Naive thymus-derived CD4-positive, alpha-beta T cell (primary cell): ENCODE measurements at regions not wholly inside any gene's neighbourhood (a gene's known extent, or its start where the extent isn't known, plus 50 kb on each side); places are given as distances from the start of the nearest gene placed in this dataset.

ENCODE experiments used
- ATAC-seq: fragments of 150-1000 bp; cut with Tn5 transposase; 2 replicates; pipeline ENCODE4 v1.10.0; 2021; ENCODE audit warnings: mild to moderate bottlenecking, moderate library complexity
- CTCF ChIA-PET: fragments of 350-600 bp; sonication (Branson Sonifier 250); formaldehyde crosslinking; loops from one replicate; lab custom pipeline; 2021; ENCODE audit warnings: antibody characterized with exemption; lab: Charles Lee
- POLR2A ChIA-PET: fragments of 350-600 bp; sonication (Branson Sonifier 250); formaldehyde crosslinking; loops from one replicate; lab custom pipeline; 2021; ENCODE audit warnings: antibody characterized with exemption, inconsistent platforms; lab: Charles Lee
- DNase-seq, 9 donors: peaks; one replicate each; pipeline versions ENCODE4 v3.0.0 to v3.0.0-alpha.2; 2020 to 2022; ENCODE audit warnings: mixed read lengths in 1 of 9
- H3K27ac ChIP-seq: one replicate; pipeline ENCODE4 v1.7.0; 2013; ENCODE audit warnings: mild to moderate bottlenecking, low read depth, low read length, moderate library complexity
- H3K27me3 ChIP-seq, 2 donors: one replicate each; pipeline ENCODE4 v1.7.0; 2013; ENCODE audit warnings: low read length in 2 of 2, mild to moderate bottlenecking in 2 of 2, moderate library complexity in 2 of 2; ENCODE audit not compliant: control insufficient read depth in 2 of 2, insufficient read depth in 2 of 2
- H3K36me3 ChIP-seq, 3 experiments: 1 replicate in 2 of 3; 2 replicates in 1 of 3; pipeline ENCODE4 v1.7.0; 2013; ENCODE audit warnings: low read length in 3 of 3, mild to moderate bottlenecking in 3 of 3, moderate library complexity in 1 of 3; ENCODE audit not compliant: insufficient read depth in 3 of 3, control insufficient read depth in 2 of 3
- H3K4me1 ChIP-seq, 2 donors: one replicate each; pipeline ENCODE4 v1.7.0; 2013; ENCODE audit warnings: low read length in 2 of 2, mild to moderate bottlenecking in 2 of 2, moderate library complexity in 1 of 2; ENCODE audit not compliant: control insufficient read depth in 2 of 2, insufficient read depth in 2 of 2
- H3K4me3 ChIP-seq: 2 replicates; pipeline ENCODE4 v1.7.0; 2013; ENCODE audit warnings: mild to moderate bottlenecking, low read length
- H3K9me3 ChIP-seq, 3 experiments: 1 replicate in 2 of 3; 2 replicates in 1 of 3; pipeline ENCODE4 v1.7.0; 2013; ENCODE audit warnings: low read length in 3 of 3; ENCODE audit not compliant: control insufficient read depth in 2 of 3
- H3K27ac Mint-ChIP-seq, 9 donors: one replicate each; pipeline ENCODE4 v1.8.0; 2020 to 2022; ENCODE audit warnings: mixed read lengths in 9 of 9, mild to moderate bottlenecking in 8 of 9, moderate library complexity in 5 of 9, inconsistent platforms in 2 of 9
- H3K27me3 Mint-ChIP-seq, 5 donors: one replicate each; pipeline ENCODE4 v1.8.0; 2021 to 2022; ENCODE audit warnings: mixed read lengths in 5 of 5, mild to moderate bottlenecking in 1 of 5
- H3K36me3 Mint-ChIP-seq, 5 donors: one replicate each; pipeline ENCODE4 v1.8.0; 2020 to 2022; ENCODE audit warnings: mixed read lengths in 5 of 5, mild to moderate bottlenecking in 3 of 5, inconsistent platforms in 1 of 5
- H3K4me1 Mint-ChIP-seq, 7 donors: one replicate each; pipeline ENCODE4 v1.8.0; 2020 to 2022; ENCODE audit warnings: mixed read lengths in 7 of 7, mild to moderate bottlenecking in 3 of 7, inconsistent platforms in 1 of 7
- H3K4me3 Mint-ChIP-seq, 10 donors: one replicate each; pipeline ENCODE4 v1.8.0; 2020 to 2022; ENCODE audit warnings: mild to moderate bottlenecking in 10 of 10, mixed read lengths in 10 of 10, moderate library complexity in 6 of 10, inconsistent platforms in 2 of 10
- H3K9me3 Mint-ChIP-seq, 11 donors: one replicate each; pipeline ENCODE4 v1.8.0; 2020 to 2022; ENCODE audit warnings: mixed read lengths in 11 of 11, mild to moderate bottlenecking in 4 of 11, inconsistent platforms in 1 of 11, moderate library complexity in 1 of 11
- intact Hi-C, 2 donors: fragments of 100-400 bp; cut with micrococcal nuclease; formaldehyde crosslinking; loops; one replicate each; pipeline ENCODE4 v1.15.1; 2023

DNA sequence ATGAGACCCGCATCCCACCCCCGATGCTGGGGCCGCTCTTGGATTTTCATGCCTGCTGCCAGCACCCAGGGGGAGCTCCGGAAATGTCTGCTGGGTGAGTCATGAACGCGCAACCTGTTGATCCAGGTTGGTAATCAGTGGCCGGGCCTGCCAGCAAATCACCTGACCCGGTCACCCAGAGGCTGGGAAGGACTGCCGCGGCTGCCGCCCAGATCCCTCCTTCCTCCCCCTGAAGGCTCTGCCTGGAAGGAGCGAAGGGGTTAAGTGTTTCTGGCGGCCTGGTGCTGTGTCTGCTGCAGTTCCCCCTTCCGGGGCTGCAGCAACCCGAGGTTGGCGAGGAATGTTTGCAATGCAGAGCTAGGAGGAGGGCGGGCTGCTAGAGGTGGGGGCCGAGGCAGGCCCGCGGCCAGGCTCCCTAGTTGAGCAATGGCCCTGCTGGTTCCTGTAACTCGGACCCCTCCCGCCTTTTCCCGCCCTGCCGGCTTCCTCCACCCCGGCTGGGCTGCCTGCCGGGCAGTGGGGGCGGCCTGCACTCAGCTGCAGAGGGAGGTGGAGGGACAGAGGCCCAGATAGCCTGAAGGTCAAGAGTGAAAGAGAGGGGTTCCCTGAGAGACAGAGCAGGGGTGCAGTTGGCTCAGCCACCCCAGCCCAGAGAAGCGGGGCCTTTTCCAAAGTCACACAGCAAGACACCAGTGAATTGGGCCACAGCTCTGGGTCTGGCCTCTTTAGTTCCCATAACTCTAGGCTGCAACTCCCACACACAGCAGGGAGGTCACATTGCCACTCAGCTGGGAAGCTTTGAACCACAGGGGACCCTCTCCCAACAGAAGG, 156.3 kb upstream of the IER5L start:
- Mint-ChIP-seq H3K4me1 (peaks cover 17 to 41% (median 24%) of the 10 kb centered on the region in 7 donors), H3K4me3 (peak overlapping the region; percentile 3 to 88 (median 78)), H3K36me3 (peaks cover 0 to 8% (median 0%) of the 10 kb centered on the region in 5 donors), H3K27me3 (peaks cover 0 to 8% (median 0%) of the 10 kb centered on the region in 5 donors), H3K9me3 (peaks cover 0 to 7% (median 3%) of the 10 kb centered on the region in 11 donors), H3K27ac (peak overlapping the region; percentile 29 to 91 (median 83))
- peaks cover 0 to 7% (median 0%) of the 10 kb centered on the region in 3 experiments for H3K9me3 ChIP-seq
- CTCF ChIA-PET = interaction anchor here (0.9 to 1.2 kb wide), 2 partner anchors 14 kb away, joined by 3 to 4 read pairs; no protein-coding TSS in a partner anchor
- H3K4me1 ChIP-seq = peaks cover 3 to 26% of the 10 kb centered on the region in 2 donors
- no peaks in the 10 kb centered on the region for H3K36me3 ChIP-seq
- POLR2A ChIA-PET = interaction anchor here (0.8 to 2.6 kb wide), 9 partner anchors 9 to 160 kb away, joined by 3 to 11 read pairs (median 4); no protein-coding TSS in a partner anchor
- DNase-seq (peak in 4 of 9 donors; percentile 28 to 36 (median 32)), ATAC-seq (peak; percentile 67)
- intact Hi-C loops = no loop called here
- peak overlapping the region; percentile 38 for H3K27ac ChIP-seq
- no peaks in the 10 kb centered on the region for H3K27me3 ChIP-seq
- no peak overlapping the region for H3K4me3 ChIP-seq

DNA sequence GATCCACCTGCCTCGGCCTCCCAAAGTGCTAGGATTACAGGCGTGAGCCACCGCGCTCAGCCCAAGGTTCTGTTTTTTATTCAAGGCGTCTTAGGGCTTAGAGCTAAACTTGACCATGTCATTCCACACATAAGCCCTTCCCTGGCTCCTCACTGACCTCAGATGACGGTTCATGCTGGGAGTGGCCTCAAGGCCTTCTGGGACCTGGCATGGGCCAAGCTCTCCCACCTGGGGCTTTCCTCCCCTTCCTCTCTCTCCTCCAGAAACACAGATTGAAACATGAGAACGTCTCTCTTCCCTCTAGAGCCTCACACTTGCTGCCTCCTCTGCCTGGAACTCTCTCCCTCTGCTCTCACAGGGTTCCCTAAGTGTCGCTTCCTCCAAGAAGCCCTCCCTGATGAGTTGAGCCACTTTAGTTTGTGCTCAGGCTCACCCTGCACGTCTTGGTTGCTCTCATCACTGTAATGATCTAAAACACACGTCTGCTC, 155.6 kb upstream of the IER5L start:
- H3K9me3 ChIP-seq = peaks cover 0 to 7% (median 0%) of the 10 kb centered on the region in 3 experiments
- intact Hi-C loops = no loop called here
- peaks cover 19 to 46% (median 30%) of the 10 kb centered on the region in 7 donors for H3K4me1 Mint-ChIP-seq
- no peak overlapping the region for H3K27ac ChIP-seq
- POLR2A ChIA-PET = interaction anchor here (0.6 to 2.6 kb wide), 9 partner anchors 10 to 159 kb away, joined by 3 to 11 read pairs (median 4); no protein-coding TSS in a partner anchor
- H3K4me3 ChIP-seq = no peak overlapping the region
- no peaks in the 10 kb centered on the region for H3K27me3 ChIP-seq
- peaks cover 0 to 7% (median 3%) of the 10 kb centered on the region in 11 donors for H3K9me3 Mint-ChIP-seq
- H3K27ac Mint-ChIP-seq = peak overlapping the region; percentile 29 to 91 (median 83)
- CTCF ChIA-PET = interaction anchor here (0.9 kb wide), 1 partner anchor 13 kb away, joined by 3 read pairs; no protein-coding TSS in a partner anchor
- peaks cover 3 to 33% of the 10 kb centered on the region in 2 donors for H3K4me1 ChIP-seq
- DNase-seq (no peak), ATAC-seq (peak; percentile 33)
- H3K27me3 Mint-ChIP-seq = peaks cover 0 to 8% (median 0%) of the 10 kb centered on the region in 5 donors
- no peaks in the 10 kb centered on the region for H3K36me3 ChIP-seq
- peak overlapping the region in 9 of 10 donors; percentile 64 to 88 (median 80) for H3K4me3 Mint-ChIP-seq
- peaks cover 0 to 8% (median 0%) of the 10 kb centered on the region in 5 donors for H3K36me3 Mint-ChIP-seq

GRCh38 chr9:129332581-129332980, 154.5 kb upstream of the IER5L start:
- peak overlapping the region in 1 of 9 donors; percentile 51 for H3K27ac Mint-ChIP-seq
- Histone ChIP-seq H3K4me3 (no peak overlapping the region), H3K27me3 (no peaks in the 10 kb centered on the region), H3K36me3 (no peaks in the 10 kb centered on the region), H3K27ac (no peak overlapping the region), H3K9me3 (peaks cover 0 to 7% (median 0%) of the 10 kb centered on the region in 3 experiments), H3K4me1 (peaks cover 3 to 44% of the 10 kb centered on the region in 2 donors)
- H3K4me3 Mint-ChIP-seq = peak overlapping the region in 1 of 10 donors; percentile 32
- intact Hi-C loops = no loop called here
- H3K27me3 Mint-ChIP-seq = peaks cover 0 to 3% (median 0%) of the 10 kb centered on the region in 5 donors
- no peak for ATAC-seq
- peaks cover 26 to 57% (median 41%) of the 10 kb centered on the region in 7 donors for H3K4me1 Mint-ChIP-seq
- no peak for DNase-seq
- peaks cover 0 to 8% (median 0%) of the 10 kb centered on the region in 5 donors for H3K36me3 Mint-ChIP-seq
- H3K9me3 Mint-ChIP-seq = peaks cover 0 to 7% (median 3%) of the 10 kb centered on the region in 11 donors
- ChIA-PET POLR2A (no interaction called here), CTCF (interaction anchor here (1.4 kb wide), 1 partner anchor 12 kb away, joined by 3 read pairs; no protein-coding TSS in a partner anchor)

DNA sequence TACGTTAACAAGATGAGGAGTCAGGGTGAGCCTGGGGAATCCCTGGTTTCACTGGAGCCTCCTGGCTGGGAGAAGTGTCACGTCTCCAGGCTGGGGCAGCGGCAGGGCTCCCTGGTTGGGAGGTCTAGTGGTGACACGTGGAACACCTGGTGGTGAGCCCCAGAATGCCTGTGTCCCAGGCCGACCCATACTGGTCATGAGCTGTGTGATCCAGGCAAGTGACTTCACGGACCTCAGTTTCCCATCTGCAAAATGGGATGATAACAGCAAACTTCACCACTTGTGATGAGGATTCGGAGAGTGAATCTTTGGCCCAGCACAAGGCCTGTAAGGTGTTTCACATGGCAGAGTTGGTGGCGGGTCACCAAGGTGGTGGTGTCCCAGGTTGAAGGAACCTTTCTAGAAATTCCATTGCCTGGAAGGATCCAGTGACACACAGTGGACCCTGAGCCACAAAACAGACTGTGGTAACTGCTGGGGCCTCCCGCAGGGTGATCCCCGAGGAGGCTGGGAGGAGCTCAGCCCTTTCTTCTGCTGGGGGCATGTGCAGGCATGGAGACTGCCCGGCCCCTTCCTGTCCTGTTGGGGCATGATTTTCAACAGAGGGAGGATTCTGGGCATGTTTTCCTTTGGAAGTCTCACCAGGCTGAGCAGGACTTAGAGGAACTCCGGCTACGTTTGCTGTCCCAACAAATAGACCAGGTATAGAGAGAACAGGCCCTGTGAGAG, 153.9 kb upstream of the IER5L start:
- Histone ChIP-seq H3K27me3 (no peaks in the 10 kb centered on the region), H3K27ac (no peak overlapping the region), H3K9me3 (peaks cover 0 to 7% (median 0%) of the 10 kb centered on the region in 3 experiments), H3K4me3 (no peak overlapping the region), H3K36me3 (no peaks in the 10 kb centered on the region), H3K4me1 (peaks cover 3 to 44% of the 10 kb centered on the region in 2 donors)
- H3K36me3 Mint-ChIP-seq = peaks cover 0 to 8% (median 0%) of the 10 kb centered on the region in 5 donors
- peaks cover 26 to 59% (median 44%) of the 10 kb centered on the region in 7 donors for H3K4me1 Mint-ChIP-seq
- intact Hi-C loops = no loop called here
- H3K27ac Mint-ChIP-seq = peak overlapping the region in 3 of 9 donors; percentile 26 to 51 (median 44)
- no peak for ATAC-seq
- no peak for DNase-seq
- ChIA-PET CTCF (interaction anchor here (1.4 kb wide), 1 partner anchor 12 kb away, joined by 3 read pairs; no protein-coding TSS in a partner anchor), POLR2A (no interaction called here)
- H3K4me3 Mint-ChIP-seq = no peak overlapping the region
- peaks cover 0 to 7% (median 3%) of the 10 kb centered on the region in 11 donors for H3K9me3 Mint-ChIP-seq
- H3K27me3 Mint-ChIP-seq = peaks cover 0 to 3% (median 0%) of the 10 kb centered on the region in 5 donors

GRCh38 chr9:129331493-129331765, 153.4 kb upstream of the IER5L start:
- DNase-seq (no peak), ATAC-seq (no peak)
- intact Hi-C loops = no loop called here
- Mint-ChIP-seq H3K27ac (peak overlapping the region in 1 of 9 donors; percentile 44), H3K4me3 (no peak overlapping the region), H3K27me3 (no peaks in the 10 kb centered on the region), H3K4me1 (peaks cover 21 to 54% (median 42%) of the 10 kb centered on the region in 7 donors), H3K36me3 (peaks cover 0 to 8% (median 0%) of the 10 kb centered on the region in 5 donors), H3K9me3 (peaks cover 0 to 7% (median 3%) of the 10 kb centered on the region in 11 donors)
- Histone ChIP-seq H3K27me3 (no peaks in the 10 kb centered on the region), H3K4me3 (no peak overlapping the region), H3K4me1 (peaks cover 2 to 43% of the 10 kb centered on the region in 2 donors), H3K36me3 (no peaks in the 10 kb centered on the region), H3K27ac (no peak overlapping the region), H3K9me3 (peaks cover 0 to 7% (median 0%) of the 10 kb centered on the region in 3 experiments)
- ChIA-PET CTCF (no interaction called here), POLR2A (no interaction called here)
